ENCODE measurements at regions not wholly inside any gene's neighbourhood (a gene's known extent, or its start where the extent isn't known, plus 50 kb on each side); places are given as distances from the start of the nearest gene placed in this dataset.
"Not testable (repeated sequence)": the region's sequence is repeated elsewhere in the genome, so short reads cannot be mapped to it uniquely, and the experiment has no call there.

DNA sequence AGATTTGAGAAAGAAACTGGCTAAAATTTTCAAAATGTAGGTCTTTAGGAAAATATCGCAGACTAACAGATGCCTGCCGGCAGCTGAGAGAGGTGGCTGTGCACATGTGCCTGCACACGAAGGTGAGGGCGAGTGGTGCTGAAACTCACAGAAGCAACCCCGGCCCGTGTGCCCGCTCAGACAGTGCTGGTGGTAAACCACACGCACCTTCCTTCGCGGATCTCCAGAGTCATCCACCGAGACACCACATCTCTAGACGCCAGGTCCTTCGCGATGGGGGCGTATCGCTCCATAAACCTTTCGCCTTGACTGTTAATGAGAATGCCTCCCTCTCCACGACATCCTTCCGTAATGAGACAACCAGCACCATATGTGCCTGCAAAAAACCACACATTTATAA is 68.5 kb upstream of the TNK2 start:
- TF ChIP-seq, protein P1, sequence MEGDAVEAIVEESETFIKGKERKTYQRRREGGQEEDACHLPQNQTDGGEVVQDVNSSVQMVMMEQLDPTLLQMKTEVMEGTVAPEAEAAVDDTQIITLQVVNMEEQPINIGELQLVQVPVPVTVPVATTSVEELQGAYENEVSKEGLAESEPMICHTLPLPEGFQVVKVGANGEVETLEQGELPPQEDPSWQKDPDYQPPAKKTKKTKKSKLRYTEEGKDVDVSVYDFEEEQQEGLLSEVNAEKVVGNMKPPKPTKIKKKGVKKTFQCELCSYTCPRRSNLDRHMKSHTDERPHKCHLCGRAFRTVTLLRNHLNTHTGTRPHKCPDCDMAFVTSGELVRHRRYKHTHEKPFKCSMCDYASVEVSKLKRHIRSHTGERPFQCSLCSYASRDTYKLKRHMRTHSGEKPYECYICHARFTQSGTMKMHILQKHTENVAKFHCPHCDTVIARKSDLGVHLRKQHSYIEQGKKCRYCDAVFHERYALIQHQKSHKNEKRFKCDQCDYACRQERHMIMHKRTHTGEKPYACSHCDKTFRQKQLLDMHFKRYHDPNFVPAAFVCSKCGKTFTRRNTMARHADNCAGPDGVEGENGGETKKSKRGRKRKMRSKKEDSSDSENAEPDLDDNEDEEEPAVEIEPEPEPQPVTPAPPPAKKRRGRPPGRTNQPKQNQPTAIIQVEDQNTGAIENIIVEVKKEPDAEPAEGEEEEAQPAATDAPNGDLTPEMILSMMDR (IDR thresholded peaks at IDR 0.05) = not testable (repeated sequence)
- TF ChIP-seq EZH2 (IDR thresholded peaks at IDR 0.05; ENCODE audit: borderline replicate concordance, insufficient read depth, low read depth, low read length, poor library complexity, severe bottlenecking) = not testable (repeated sequence)

Measured in B cell (primary cell).